ENCODE measurements at regions not wholly inside any gene's neighbourhood (a gene's known extent, or its start where the extent isn't known, plus 50 kb on each side); places are given as distances from the start of the nearest gene placed in this dataset.

DNA sequence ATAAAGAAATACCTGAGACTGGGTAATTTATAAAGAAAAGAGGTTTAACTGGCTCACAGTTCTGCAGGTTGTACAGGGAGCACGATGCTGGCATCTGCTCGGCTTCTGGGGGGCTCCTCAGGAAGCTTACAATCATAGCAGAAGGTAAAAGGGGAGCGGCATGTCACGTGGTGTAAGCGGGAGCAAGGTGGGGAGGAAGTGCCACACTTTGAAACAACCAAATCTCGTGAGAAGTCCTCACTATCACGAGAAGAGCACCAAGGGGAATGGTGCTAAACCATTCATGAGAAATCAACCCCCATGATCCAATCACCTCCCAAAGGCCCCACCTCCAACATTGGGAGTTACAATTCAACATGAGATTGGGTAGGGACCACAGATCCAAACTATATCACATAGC is 67.7 kb downstream of the AKR1B1 start:
- no peak for DNase-seq (ENCODE audit: low read depth in 2 of 2)
- TF ChIP-seq CTCF (IDR thresholded peaks at IDR 0.05; ENCODE audit: low read depth, low read length): no peak
- no peak overlapping the region for H3K4me3 ChIP-seq (replicated peaks in 1 of 2; ENCODE audit: low read depth in 2 of 2, low read length in 2 of 2)

- no peak for DNase-seq (ENCODE audit: low read depth in 2 of 2)
- H3K4me3 ChIP-seq (replicated peaks in 1 of 2; ENCODE audit: low read depth in 2 of 2, low read length in 2 of 2): no peak overlapping the region
- no peak for TF ChIP-seq CTCF (IDR thresholded peaks at IDR 0.05; ENCODE audit: low read depth, low read length)
Observed at GRCh38 chr7:134388336-134389019, 70.4 kb downstream of the AKR1B1 start.

GRCh38 chr7:134378562-134378961 is 61.8 kb upstream of the SLC35B4 start:
- no peak for DNase-seq (ENCODE audit: low read depth in 2 of 2)
- TF ChIP-seq CTCF (IDR thresholded peaks at IDR 0.05; ENCODE audit: low read depth, low read length): no peak
- no peak overlapping the region for H3K4me3 ChIP-seq (replicated peaks in 1 of 2; ENCODE audit: low read depth in 2 of 2, low read length in 2 of 2)

GRCh38 chr7:134376693-134377092 is 60.0 kb upstream of the SLC35B4 start:
- DNase-seq (ENCODE audit: low read depth in 2 of 2): no peak
- H3K4me3 ChIP-seq (replicated peaks in 1 of 2; ENCODE audit: low read depth in 2 of 2, low read length in 2 of 2): no peak overlapping the region
- no peak for TF ChIP-seq CTCF (IDR thresholded peaks at IDR 0.05; ENCODE audit: low read depth, low read length)

- no peak for TF ChIP-seq CTCF (IDR thresholded peaks at IDR 0.05; ENCODE audit: low read depth, low read length)
- DNase-seq (ENCODE audit: low read depth in 2 of 2): no peak
Observed at GRCh38 chr7:134375206-134375605, 58.5 kb upstream of the SLC35B4 start.

GRCh38 chr7:134374791-134375190 is 58.1 kb upstream of the SLC35B4 start:
- TF ChIP-seq CTCF (IDR thresholded peaks at IDR 0.05; ENCODE audit: low read depth, low read length): no peak
- H3K4me3 ChIP-seq (replicated peaks in 1 of 2; ENCODE audit: low read depth in 2 of 2, low read length in 2 of 2): no peak overlapping the region
- DNase-seq (ENCODE audit: low read depth in 2 of 2): no peak

More at GRCh38 chr7:134375206-134375605, 58.5 kb upstream of the SLC35B4 start:
- no peak overlapping the region for H3K4me3 ChIP-seq (replicated peaks in 1 of 2; ENCODE audit: low read depth in 2 of 2, low read length in 2 of 2)

DNA sequence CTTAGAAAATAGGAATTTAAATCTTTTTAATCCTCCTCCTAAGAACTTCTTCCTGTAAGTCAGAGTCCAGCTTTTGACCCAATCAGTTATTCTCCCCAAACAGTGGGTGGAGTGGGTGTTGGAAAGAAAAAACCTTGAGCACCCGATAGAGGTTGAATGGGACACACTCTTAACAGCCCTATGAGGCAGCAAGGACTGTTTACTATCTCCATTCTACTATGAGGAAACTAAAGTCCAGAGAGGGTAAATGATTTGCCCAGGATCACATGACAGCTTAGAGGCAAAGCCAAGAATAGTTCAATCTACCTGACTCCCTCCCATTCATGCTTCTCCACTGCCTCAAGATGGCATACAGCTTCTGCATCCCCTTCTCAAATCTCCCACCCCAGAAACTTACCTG is 57.6 kb upstream of the SLC35B4 start:
- no peak for TF ChIP-seq CTCF (IDR thresholded peaks at IDR 0.05; ENCODE audit: low read depth, low read length)
- no peak for DNase-seq (ENCODE audit: low read depth in 2 of 2)
- no peak overlapping the region for H3K4me3 ChIP-seq (replicated peaks in 1 of 2; ENCODE audit: low read depth in 2 of 2, low read length in 2 of 2)

Data from cardiac fibroblast (primary cell).